HG03159 (cell line): ENCODE measurements at regions not wholly inside any gene's neighbourhood (a gene's known extent, or its start where the extent isn't known, plus 50 kb on each side); places are given as distances from the start of the nearest gene placed in this dataset.
"Not testable (repeated sequence)": the region's sequence is repeated elsewhere in the genome, so short reads cannot be mapped to it uniquely, and the experiment has no call there.

Source experiments
- ATAC-seq: cut with Tn5 transposase; IDR thresholded peaks from one replicate; pipeline ENCODE4 v1.9.1; 2021; ENCODE audit warnings: mild to moderate bottlenecking, moderate library complexity; ENCODE audit not compliant: unreplicated experiment

DNA sequence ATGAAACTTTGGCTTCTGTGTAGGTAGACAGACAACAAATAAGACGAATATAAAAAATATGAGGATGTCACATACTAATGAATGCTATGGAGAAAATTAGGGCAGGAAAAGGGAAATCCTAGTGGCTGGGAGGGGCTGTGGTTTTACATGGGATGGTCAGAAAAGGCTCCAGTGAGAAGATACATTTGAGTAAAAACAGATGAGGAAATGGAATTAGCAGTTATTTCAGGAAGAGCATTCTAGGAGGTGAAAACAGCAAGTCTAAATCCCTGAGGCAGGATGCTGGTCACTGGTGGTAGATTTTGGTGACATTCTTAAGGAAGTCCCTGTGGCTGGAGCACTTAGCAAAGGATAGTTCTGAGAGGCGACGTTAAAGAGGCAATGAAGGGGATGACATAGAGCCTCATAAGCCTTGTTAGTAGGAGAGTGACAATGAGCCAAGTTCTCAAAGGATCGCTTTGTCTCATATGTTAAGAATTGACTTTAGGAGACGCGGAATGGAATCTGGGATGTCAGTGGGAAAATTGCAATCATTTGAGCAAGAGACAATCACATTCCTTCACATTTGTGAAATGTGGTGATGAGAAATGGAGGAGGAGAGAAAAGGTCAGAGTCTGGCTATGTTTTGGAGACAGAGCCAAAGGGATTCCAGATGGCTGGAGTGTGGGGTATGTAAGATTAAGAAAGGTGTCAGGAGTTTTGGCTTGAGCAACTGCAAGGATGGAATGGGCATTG is 384.7 kb upstream of the FZD8 start:
- no peak for ATAC-seq

DNA sequence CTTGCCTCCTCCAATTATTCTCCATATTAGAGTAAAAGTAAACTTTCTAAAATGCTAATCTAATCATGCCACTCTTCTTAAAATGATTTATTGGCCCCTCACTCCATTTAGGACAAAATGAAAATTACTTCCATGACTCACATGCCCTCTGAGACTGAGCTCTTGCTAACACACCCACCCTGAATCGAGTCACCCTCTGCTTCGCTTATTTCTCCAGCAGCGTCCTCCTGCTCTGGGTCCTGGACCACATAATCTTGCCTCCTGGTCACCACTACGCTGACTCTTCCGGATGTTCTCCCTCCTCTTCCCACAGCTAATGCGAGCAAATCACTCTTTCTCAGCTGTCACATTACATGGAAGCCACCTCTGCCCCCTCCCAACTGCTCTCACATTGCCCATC is 384.0 kb upstream of the FZD8 start:
- no peak for ATAC-seq

DNA sequence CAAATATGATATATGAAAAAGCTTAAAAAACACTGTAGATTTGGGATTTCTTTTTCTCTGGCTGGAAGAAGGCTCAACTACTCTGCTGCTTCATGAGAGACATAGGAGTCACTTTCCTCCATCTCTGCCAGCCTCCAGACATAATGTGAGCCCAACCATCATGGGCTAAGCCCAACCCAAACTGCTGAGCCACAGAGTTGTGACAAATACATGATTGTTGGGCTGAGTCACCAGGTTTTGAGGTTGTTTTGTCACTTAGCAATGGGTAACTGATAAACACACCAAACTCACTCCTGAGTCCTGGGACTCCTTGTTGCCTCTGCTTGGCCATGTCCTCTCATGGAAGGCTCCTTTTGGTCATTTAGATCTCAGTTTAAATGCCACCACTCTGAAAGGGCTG is 381.8 kb upstream of the FZD8 start:
- no peak for ATAC-seq

DNA sequence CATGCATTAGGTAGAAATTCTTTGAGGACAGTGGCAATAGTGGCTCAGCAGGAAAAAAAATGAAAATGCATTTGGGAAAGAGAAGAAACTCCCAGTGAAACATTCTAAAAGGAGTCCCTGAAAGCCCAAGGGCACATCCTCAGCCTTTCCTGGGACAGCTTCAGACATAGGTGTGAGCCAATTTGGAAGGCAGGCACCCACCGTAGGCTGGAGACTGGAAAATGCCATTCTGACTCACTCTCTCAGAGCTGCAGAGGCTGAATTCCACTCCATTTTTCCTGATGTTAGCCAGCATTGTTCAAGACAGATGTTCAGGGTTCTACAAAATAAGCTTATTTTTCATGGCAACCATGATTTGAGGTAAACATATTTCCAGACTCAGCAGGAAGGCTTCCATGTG is 379.0 kb upstream of the FZD8 start:
- ATAC-seq: no peak

DNA sequence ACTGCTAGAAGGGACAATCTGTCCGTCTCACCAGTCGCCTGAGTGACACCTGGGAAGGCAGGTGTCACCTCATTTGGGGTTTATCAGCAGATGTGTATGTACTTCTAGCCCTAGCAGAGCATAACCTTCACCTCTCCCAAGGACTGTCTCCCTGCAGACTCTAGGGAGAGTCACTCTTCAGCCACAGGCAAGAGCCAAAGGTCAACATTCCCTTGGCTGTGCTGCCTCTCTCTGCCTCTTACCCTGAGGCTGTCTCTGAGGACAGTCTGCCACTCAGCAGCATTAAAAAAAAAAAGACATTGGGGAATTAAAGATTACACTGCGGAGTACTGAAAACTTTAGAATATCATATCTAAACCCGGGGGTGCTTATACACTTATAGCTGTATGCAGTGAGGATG is 377.7 kb upstream of the FZD8 start:
- no peak for ATAC-seq

GRCh38 chr10:36018996-36019395 is 376.9 kb upstream of the FZD8 start:
- no peak for ATAC-seq

DNA sequence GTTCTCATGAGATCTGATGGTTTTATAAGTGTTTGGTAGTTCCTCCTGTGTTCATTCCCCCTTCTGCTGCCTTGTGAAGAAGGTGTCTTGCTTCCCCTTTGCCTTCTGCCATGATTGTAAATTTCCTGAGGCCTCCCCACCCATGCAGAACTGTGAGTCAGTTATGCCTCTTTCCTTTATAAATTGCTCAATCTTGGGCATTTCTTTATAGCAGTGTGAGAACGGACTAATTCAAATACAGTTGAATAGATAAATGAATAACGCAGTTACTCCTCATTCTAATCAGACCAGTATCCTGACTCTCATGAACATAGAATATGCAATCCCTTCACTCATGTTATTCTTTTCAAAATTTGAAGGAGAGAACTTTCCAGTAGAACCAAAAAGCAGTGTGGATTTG is 375.0 kb upstream of the FZD8 start:
- ATAC-seq: no peak

DNA sequence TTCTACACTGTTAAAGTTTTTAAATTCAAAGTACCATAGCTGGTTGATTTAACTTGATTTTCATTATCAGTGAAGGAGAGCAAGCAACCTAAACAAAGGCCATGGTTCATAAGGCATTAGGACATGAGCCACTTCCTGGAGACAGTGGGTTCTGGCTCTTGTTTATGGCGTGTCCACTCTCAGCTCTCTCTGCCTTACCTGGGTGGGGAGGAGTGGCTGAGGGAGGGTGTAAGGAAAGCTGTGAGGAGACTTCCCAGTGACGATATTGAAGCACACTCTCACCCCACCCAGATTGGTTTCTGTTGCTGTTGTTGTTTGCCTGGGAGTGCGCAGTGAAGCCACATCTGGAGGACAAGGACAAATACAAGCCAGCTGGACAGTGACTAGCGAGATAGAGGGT is 365.3 kb upstream of the FZD8 start:
- no peak for ATAC-seq

- ATAC-seq: no peak
Measured at GRCh38 chr10:36003688-36004087, 361.6 kb upstream of the FZD8 start.

GRCh38 chr10:36003031-36003600 is 361.0 kb upstream of the FZD8 start:
- no peak for ATAC-seq

- ATAC-seq: no peak
Measured at GRCh38 chr10:36002445-36002844, 360.3 kb upstream of the FZD8 start.

DNA sequence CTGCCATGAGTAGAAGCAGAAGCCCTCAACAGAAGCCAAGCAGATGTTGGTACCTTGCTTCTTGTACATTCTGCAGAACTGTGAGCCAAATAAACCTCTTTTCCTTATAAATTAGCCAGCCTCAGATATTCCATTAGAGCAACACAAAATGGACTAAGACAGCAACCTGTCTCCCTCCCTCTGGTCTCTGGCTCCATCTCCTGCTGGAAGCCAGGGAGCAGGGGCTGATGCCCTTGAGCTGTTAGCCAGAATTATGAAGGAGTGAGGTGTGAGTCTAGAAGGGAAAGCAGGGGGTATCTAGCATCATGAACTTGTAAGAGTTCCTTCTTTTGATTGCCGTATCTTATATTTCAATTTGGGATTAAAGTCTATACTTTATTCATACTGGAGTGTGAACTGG is 358.7 kb upstream of the FZD8 start:
- ATAC-seq: not testable (repeated sequence)

GRCh38 chr10:35998026-35998425 is 355.9 kb upstream of the FZD8 start:
- ATAC-seq: no peak

DNA sequence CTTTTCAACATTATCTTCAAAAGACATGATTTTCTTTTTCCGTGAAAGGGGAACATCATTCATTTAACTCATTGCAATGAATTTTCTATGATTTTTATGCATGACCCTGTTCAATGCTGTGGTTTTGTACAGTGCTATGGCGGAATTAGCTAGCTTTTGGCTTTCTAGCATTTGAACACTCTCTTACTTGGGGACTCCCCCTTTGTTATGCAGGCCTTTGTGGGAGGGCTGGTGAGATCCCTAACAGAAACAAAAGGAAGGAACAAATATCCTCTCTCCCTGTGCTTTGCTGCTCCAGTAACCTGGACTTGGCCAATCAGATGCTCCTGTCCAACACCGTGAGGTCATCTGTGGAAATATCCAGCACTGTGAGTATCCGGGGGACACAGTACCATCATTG is 353.4 kb upstream of the FZD8 start:
- ATAC-seq: no peak

GRCh38 chr10:35993591-35994515 is 351.8 kb upstream of the FZD8 start:
- no peak for ATAC-seq

GRCh38 chr10:35992107-35992506 is 350.0 kb upstream of the FZD8 start:
- no peak for ATAC-seq

- no peak for ATAC-seq
Measured at GRCh38 chr10:35986756-35987502, 344.8 kb upstream of the FZD8 start.

DNA sequence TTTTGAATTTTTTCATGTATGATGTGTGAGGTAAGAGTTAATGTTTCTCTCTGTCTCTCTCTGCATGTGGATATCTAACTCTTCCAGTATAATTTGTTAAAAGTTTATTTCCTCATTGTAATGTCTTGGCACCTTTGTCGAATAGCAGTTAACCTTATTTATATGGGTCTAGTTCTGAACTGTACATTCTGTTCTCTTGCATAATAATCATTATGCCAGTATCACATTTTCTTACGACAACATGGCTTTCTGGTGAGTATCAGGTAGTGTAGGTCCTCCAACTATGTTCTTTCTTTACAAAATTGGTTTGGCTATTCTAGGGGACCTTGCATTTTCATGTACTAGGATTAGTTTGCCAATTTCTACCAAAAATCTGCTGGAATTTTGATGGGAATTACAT is 337.0 kb upstream of the FZD8 start:
- ATAC-seq: no peak

DNA sequence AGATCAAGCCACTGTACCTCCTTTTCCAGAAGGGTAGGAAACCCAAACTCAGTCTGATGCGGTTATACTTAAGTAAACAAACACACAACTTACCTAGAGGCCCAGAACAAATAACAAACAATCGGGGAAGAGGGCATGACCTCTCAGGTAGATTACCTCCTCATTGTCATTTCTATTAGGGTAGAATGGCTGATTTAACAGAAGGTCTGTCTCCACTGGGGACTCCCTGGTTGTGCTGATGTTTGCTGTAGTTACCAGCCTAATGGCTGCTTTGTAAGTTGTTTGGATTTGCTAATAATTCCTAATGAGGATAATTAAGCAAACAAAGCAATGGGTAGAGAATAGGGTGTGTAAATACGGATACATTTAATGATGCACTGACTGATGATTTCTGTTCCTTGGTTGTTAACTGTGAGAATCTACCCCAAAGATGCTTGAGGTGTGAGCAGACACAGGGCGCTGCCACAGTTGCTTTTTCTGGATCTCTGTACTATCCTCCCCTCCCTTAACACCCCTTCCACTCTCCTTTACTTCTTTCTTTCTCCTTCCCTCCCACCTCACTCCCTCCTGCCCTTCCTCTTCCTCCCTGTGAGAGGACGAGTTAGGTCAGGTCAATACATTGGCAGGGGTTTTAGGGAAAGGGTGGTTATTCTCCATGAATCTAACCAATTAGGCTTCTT is 332.0 kb upstream of the FZD8 start:
- not testable (repeated sequence) for ATAC-seq

GRCh38 chr10:35972275-35972674 is 330.2 kb upstream of the FZD8 start:
- no peak for ATAC-seq

DNA sequence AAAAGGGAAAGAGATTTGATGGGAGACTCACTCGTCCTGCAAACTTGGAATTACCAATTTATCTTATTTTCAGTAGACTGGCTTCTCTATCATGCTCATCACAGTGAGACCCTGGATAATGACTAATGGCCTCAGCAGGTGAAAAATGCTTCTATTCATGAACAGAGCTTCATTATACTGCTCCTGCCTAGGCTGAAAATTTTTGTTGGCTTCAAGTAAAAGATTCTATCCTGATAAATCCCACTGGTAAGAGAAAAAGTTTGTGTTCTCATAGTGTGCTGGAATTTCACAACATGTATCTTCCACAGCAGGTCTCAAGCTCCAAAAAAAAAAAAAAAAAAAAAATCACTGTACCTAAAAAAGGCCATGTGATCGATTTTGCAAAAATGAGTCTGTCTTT is 329.3 kb upstream of the FZD8 start:
- ATAC-seq: no peak
